Hematopoietic multipotent progenitor cell (in vitro differentiated cells): ENCODE measurements at regions not wholly inside any gene's neighbourhood (a gene's known extent, or its start where the extent isn't known, plus 50 kb on each side); places are given as distances from the start of the nearest gene placed in this dataset.
"Not testable (repeated sequence)": the region's sequence is repeated elsewhere in the genome, so short reads cannot be mapped to it uniquely, and the experiment has no call there.

Source experiments
- DNase-seq, 3 donors: peaks; one replicate each; pipeline ENCODE4 v3.0.0-alpha.2; 2011 to 2015; ENCODE audit warnings: low read depth in 2 of 3, low spot score in 2 of 3

- DNase-seq = peak in 2 of 3 donors; percentile 13 to 29
Measured at GRCh38 chr2:3899536-3900155, 196.3 kb downstream of the DCDC2C start.

DNA sequence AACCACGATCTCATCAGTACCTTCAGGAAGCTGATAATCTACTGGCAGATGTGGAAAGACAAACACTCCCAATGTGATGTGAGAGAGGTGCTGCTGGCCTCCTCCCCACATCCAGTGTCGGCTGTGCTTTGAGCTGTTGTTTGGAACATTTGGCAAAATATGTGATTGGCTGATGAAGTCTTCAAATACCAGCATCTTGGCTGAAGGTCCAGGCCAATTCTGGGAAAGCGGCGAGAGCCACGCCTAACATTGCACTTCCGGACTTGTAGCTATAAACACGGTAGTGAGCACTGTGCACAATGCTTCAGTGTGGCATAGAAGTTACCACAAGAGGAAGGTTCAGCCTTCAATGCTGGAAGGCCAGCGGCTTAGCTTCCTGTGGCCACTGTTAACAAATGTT is 198.8 kb downstream of the DCDC2C start:
- DNase-seq = no peak

- DNase-seq = no peak
Measured at GRCh38 chr2:3904061-3904460, 200.7 kb downstream of the DCDC2C start.

DNA sequence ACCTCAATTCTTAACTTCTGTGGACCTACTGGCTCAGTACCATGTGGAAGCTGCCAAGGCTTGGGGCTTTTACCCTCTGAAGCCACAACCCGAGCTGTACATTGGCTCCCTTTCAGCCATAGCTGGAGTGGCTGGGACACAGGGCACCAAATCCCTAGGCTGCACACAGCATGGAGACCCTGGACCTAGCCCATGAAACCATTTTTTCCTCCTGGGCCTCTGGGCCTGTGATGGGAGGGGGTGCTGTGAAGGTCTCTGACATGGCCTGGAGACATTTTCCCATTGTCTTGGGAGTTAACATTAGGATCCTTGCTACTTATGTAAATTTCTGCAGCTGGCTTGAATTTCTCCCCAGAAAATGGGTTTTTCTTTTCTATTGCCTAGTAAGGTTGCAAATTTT is 205.1 kb downstream of the DCDC2C start:
- not testable (repeated sequence) for DNase-seq

DNA sequence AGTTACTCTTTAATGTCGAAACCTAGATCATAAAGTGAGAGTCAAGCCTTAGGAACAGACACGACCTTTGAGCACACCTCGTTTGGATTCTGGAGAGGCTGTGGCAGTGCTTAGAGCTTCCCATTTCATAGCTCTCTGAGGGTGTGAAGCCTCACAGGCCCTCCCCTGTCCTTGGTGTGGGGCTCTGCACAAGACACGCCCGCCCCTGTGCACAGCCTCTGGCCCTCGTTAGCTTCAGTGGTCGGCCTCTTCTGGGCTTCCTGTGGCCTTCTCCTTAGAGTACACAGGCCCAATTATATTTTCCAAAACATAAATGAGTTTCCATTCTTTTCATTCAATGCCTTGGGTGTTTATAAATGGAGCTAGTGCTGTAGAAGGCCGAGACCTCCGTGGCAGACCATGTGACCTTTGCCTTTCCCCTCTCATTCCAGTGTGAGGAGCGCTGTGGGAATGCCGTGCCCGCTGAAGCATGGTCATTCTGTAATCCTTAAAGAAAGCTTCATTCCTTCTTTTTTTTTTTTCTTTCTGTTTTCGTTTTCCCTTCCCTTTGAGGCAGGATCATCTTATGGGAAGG is 208.6 kb downstream of the DCDC2C start:
- DNase-seq = no peak

DNA sequence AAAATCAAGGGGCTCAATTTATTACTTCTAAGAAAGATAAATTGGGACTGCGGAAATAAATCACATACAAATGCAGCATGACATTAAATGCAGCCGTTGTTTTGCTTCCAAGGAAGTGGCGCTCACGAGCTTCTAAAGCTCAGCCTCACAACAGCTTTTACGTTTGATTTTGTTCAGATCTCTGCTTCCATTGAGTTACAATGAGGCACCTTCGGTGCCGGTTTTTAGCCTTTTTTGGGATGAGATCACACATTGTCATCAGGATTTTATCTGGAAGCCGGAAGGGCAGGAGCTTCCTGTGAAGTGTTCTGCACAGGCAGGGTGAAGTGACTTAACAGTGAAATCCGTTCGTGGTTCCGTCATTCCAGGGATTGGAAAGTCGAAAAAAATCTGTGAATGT is 209.8 kb downstream of the DCDC2C start:
- no peak for DNase-seq

- no peak for DNase-seq
Measured at GRCh38 chr2:3914241-3914640, 210.9 kb downstream of the DCDC2C start.

- DNase-seq = no peak
Measured at GRCh38 chr2:3927031-3927430, 223.7 kb downstream of the DCDC2C start.

GRCh38 chr2:3929374-3929773 is 226.0 kb downstream of the DCDC2C start:
- no peak for DNase-seq

GRCh38 chr2:3930246-3930645 is 226.9 kb downstream of the DCDC2C start:
- no peak for DNase-seq

GRCh38 chr2:3940661-3941060 is 237.3 kb downstream of the DCDC2C start:
- no peak for DNase-seq

- DNase-seq = no peak
Measured at GRCh38 chr2:3942841-3943240, 239.5 kb downstream of the DCDC2C start.

GRCh38 chr2:3944071-3944470 is 240.7 kb downstream of the DCDC2C start:
- no peak for DNase-seq

DNA sequence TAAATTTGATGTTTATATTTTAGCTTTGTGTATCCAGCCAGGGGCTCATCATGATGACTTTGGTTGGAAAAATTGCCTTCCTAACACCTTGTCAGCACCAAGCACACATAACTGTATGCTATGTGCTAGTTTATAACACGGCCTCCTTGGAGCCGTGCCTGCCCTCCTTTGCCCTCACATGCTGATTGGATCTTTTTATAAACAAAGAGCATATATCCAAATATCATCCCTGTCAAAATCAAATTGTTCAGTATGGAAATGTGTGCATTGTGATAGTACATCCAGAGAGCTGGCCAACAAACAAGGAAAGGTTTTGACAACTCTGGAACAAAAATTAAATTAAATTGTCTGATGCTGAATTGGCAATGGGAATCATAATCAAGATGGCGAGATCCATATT is 241.5 kb downstream of the DCDC2C start:
- no peak for DNase-seq

- DNase-seq = no peak
Measured at GRCh38 chr2:3948191-3948590, 244.8 kb downstream of the DCDC2C start.

- no peak for DNase-seq
Measured at GRCh38 chr2:3951131-3951954, 248.0 kb downstream of the DCDC2C start.

- DNase-seq = no peak
Measured at GRCh38 chr2:3952866-3953516, 249.6 kb downstream of the DCDC2C start.

GRCh38 chr2:3954261-3954660 is 250.9 kb downstream of the DCDC2C start:
- DNase-seq = no peak

DNA sequence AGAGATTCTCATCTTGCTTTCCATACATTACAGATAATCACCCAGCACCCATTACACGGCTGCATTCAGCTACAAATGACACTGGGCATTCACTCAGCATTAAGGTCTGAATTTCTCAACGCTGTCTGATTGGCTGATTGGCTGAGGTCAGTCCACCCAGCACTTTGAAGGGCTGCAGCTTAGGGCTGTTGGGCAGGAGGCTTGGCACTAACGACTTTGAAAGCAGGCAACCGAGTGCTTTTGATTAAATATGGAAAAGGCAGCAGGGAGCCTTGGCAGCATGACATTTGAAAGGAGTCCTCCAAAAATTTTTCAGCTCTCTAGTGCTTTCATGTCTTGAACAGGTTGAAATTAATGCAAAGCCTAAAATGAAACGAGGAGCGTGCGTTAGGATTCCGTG is 253.0 kb downstream of the DCDC2C start:
- DNase-seq = no peak

GRCh38 chr2:3956892-3957291 is 253.5 kb downstream of the DCDC2C start:
- DNase-seq = no peak

DNA sequence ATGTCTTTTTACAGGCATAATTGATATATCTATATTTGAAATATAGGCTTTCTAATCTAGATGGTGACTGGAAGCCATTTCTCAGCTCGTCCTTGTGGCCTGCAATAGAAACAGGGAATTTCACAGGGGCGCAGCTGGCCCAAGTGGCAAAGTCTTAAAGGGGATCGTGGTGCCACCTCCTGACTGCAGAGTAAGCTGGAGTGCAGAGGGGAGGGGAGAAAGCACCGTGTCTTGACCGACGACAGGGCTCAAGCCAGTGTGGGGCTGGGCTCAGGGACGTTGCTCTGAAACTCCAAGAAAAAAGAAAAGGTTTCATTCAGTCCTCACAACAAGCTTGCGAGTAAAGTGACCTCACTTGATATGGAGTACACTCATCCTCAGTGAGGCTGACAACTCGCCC is 255.1 kb downstream of the DCDC2C start:
- DNase-seq = no peak

DNA sequence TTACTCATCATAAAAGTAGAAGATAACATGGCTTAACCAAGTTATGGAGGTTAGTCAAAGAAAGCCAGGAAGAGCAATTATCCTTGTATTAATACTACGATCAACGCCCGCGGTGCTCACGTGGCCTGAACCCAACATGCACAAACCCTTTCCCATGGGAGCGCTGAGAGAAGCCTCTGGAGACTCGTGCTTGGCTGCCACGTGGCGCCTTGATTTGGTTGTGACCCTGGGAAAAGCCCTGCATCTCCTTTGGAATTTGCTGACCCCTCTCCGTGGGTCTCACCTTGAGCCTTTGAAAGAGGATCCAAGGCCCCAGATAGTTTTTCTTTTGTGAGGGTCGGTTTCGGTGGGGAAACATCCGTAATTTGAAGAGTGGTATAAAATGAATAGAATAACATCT is 255.6 kb downstream of the DCDC2C start:
- DNase-seq = no peak
